Left renal pelvis (tissue), 4 donors: ENCODE measurements at regions not wholly inside any gene's neighbourhood (a gene's known extent, or its start where the extent isn't known, plus 50 kb on each side); places are given as distances from the start of the nearest gene placed in this dataset.
"Not testable (repeated sequence)": the region's sequence is repeated elsewhere in the genome, so short reads cannot be mapped to it uniquely, and the experiment has no call there.

Experiments used
- DNase-seq, 4 donors: peaks; one replicate each; pipeline ENCODE4 v3.0.0-alpha.2; 2013; ENCODE audit warnings: low read depth in 4 of 4, low spot score in 3 of 4

- DNase-seq = no peak
These were observed 590.0 kb upstream of the ANO3 start for GRCh38 chr11:25741886-25742285.

GRCh38 chr11:25742800-25743199 lies 589.1 kb upstream of the ANO3 start:
- no peak for DNase-seq

GRCh38 chr11:25755381-25755780 lies 576.5 kb upstream of the ANO3 start:
- no peak for DNase-seq

- DNase-seq = no peak
These were observed 575.9 kb upstream of the ANO3 start for GRCh38 chr11:25755918-25756584.

- no peak for DNase-seq
These were observed 573.7 kb upstream of the ANO3 start for GRCh38 chr11:25758145-25758661.

- no peak for DNase-seq
These were observed 565.5 kb upstream of the ANO3 start for GRCh38 chr11:25766332-25767015.

GRCh38 chr11:25769287-25769686 lies 562.6 kb upstream of the ANO3 start:
- DNase-seq = no peak

- no peak for DNase-seq
These were observed 560.3 kb upstream of the ANO3 start for GRCh38 chr11:25771605-25772004.

- no peak for DNase-seq
These were observed 556.3 kb upstream of the ANO3 start for GRCh38 chr11:25775603-25776002.

GRCh38 chr11:25776238-25776637 lies 555.7 kb upstream of the ANO3 start:
- no peak for DNase-seq

GRCh38 chr11:25777343-25777742 lies 554.6 kb upstream of the ANO3 start:
- DNase-seq = no peak

GRCh38 chr11:25779033-25779432 lies 552.9 kb upstream of the ANO3 start:
- DNase-seq = no peak

- DNase-seq = no peak
These were observed 544.5 kb upstream of the ANO3 start for GRCh38 chr11:25787416-25787815.

GRCh38 chr11:25790396-25790795 lies 541.5 kb upstream of the ANO3 start:
- no peak for DNase-seq

- DNase-seq = no peak
These were observed 538.3 kb upstream of the ANO3 start for GRCh38 chr11:25793637-25794036.

GRCh38 chr11:25794804-25795203 lies 537.1 kb upstream of the ANO3 start:
- DNase-seq = no peak

GRCh38 chr11:25816411-25816810 lies 515.5 kb upstream of the ANO3 start:
- no peak for DNase-seq

- DNase-seq = no peak
These were observed 507.2 kb upstream of the ANO3 start for GRCh38 chr11:25824688-25825087.

GRCh38 chr11:25831485-25831884 lies 500.4 kb upstream of the ANO3 start:
- not testable (repeated sequence) for DNase-seq

- DNase-seq = no peak
These were observed 492.9 kb upstream of the ANO3 start for GRCh38 chr11:25838918-25839625.

- DNase-seq = no peak
These were observed 487.1 kb upstream of the ANO3 start for GRCh38 chr11:25844811-25845210.

GRCh38 chr11:25855916-25856315 lies 476.0 kb upstream of the ANO3 start:
- no peak for DNase-seq
